WTC11 (cell line): ENCODE measurements at regions not wholly inside any gene's neighbourhood (a gene's known extent, or its start where the extent isn't known, plus 50 kb on each side); places are given as distances from the start of the nearest gene placed in this dataset.

Experiments
- ATAC-seq: fragments of 200-7000 bp; cut with Tn5 transposase; 2 replicates; pipeline ENCODE4 v1.10.0; 2021; ENCODE audit warnings: mild to moderate bottlenecking, moderate library complexity
- CTCF ChIA-PET: fragments of 300-600 bp; sonication (Branson Sonifier 250); formaldehyde crosslinking; loops from one replicate; lab custom pipeline; 2021; ENCODE audit warnings: antibody characterized with exemption; lab: Charles Lee
- POLR2A ChIA-PET: fragments of 350-600 bp; sonication (Branson Sonifier 250); formaldehyde crosslinking; loops from one replicate; lab custom pipeline; 2021; ENCODE audit warnings: antibody characterized with exemption; lab: Charles Lee
- DNase-seq: peaks from one replicate; pipeline ENCODE4 v3.0.0; 2021; ENCODE audit warnings: low spot score
- H3K27ac Mint-ChIP-seq: 2 replicates; pipeline ENCODE4 v1.8.0; 2021; ENCODE audit warnings: mixed read lengths
- H3K27me3 Mint-ChIP-seq: 2 replicates; pipeline ENCODE4 v1.8.0; 2021; ENCODE audit warnings: low read depth, mild to moderate bottlenecking, moderate library complexity, mixed read lengths
- H3K36me3 Mint-ChIP-seq: 2 replicates; pipeline ENCODE4 v1.8.0; 2021; ENCODE audit warnings: mixed read lengths
- H3K4me1 Mint-ChIP-seq: 2 replicates; pipeline ENCODE4 v1.8.0; 2022; ENCODE audit warnings: mixed read lengths
- H3K4me3 Mint-ChIP-seq: 2 replicates; pipeline ENCODE4 v1.8.0; 2021; ENCODE audit warnings: mild to moderate bottlenecking, moderate library complexity, mixed read lengths
- H3K9me3 Mint-ChIP-seq: 2 replicates; pipeline ENCODE4 v1.8.0; 2021; ENCODE audit warnings: mixed read lengths
- ATF1 ChIP-seq: sonication (generic); formaldehyde crosslinking; IDR thresholded peaks from 2 replicates; pipeline ENCODE4 v1.8.1; 2023; ENCODE audit warnings: mild to moderate bottlenecking, moderate library complexity, missing genetic modification reagents
- ATF2 ChIP-seq: sonication (generic); formaldehyde crosslinking; IDR thresholded peaks from 2 replicates; pipeline ENCODE4 v1.8.1; 2022; ENCODE audit warnings: low read depth, missing genetic modification reagents, borderline replicate concordance
- ATF3 ChIP-seq: sonication (generic); formaldehyde crosslinking; conservative IDR thresholded peaks from 2 replicates; pipeline ENCODE4 v1.8.1; 2022; ENCODE audit warnings: mild to moderate bottlenecking, missing genetic modification reagents
- E2F5 ChIP-seq: sonication (generic); formaldehyde crosslinking; IDR thresholded peaks from 2 replicates; pipeline ENCODE4 v1.8.1; 2022; ENCODE audit warnings: mild to moderate bottlenecking, moderate library complexity, missing genetic modification reagents
- HMGA2 ChIP-seq: fragments of 250-450 bp; sonication (Bioruptor Pico); IDR thresholded peaks from 2 replicates; pipeline ENCODE4 v1.4.0; 2021; ENCODE audit warnings: mild to moderate bottlenecking, moderate library complexity
- IRF1 ChIP-seq: sonication (generic); formaldehyde crosslinking; IDR thresholded peaks from 2 replicates; pipeline ENCODE4 v1.8.0; 2023; ENCODE audit warnings: missing genetic modification reagents
- NR1H2 ChIP-seq: sonication (generic); formaldehyde crosslinking; IDR thresholded peaks from 2 replicates; pipeline ENCODE4 v1.9.0; 2021; ENCODE audit warnings: mild to moderate bottlenecking, moderate library complexity, missing genetic modification reagents
- PRDM15 ChIP-seq: sonication (generic); formaldehyde crosslinking; IDR thresholded peaks from 2 replicates; pipeline ENCODE4 v1.8.0; 2022; ENCODE audit warnings: missing genetic modification reagents
- RELA ChIP-seq: sonication (generic); formaldehyde crosslinking; IDR thresholded peaks from 2 replicates; pipeline ENCODE4 v1.8.1; 2022; ENCODE audit warnings: missing genetic modification reagents, mild to moderate bottlenecking, borderline replicate concordance
- RORB ChIP-seq: fragments of 250-450 bp; sonication (Bioruptor Pico); IDR thresholded peaks from 2 replicates; pipeline ENCODE4 v1.9.0; 2021; ENCODE audit warnings: mild to moderate bottlenecking
- ZNF219 ChIP-seq: sonication (generic); formaldehyde crosslinking; IDR thresholded peaks from 2 replicates; pipeline ENCODE4 v1.8.0; 2023; ENCODE audit warnings: missing genetic modification reagents, mild to moderate bottlenecking, borderline replicate concordance
- ZNF317 ChIP-seq: sonication (generic); formaldehyde crosslinking; IDR thresholded peaks from 2 replicates; pipeline ENCODE4 v1.8.1; 2023; ENCODE audit warnings: low read depth, mild to moderate bottlenecking, moderate library complexity, missing genetic modification reagents, borderline replicate concordance
- ZNF396 ChIP-seq: fragments of 250-450 bp; sonication (Bioruptor Pico); IDR thresholded peaks from 2 replicates; pipeline ENCODE4 v1.8.0; 2021; ENCODE audit warnings: mild to moderate bottlenecking, moderate library complexity, borderline replicate concordance
- ZNF512 ChIP-seq: sonication (generic); formaldehyde crosslinking; IDR thresholded peaks from 2 replicates; pipeline ENCODE4 v1.8.1; 2022; ENCODE audit warnings: missing genetic modification reagents, borderline replicate concordance
- TF ChIP-seq, protein P1 (sequence below): sonication (generic); formaldehyde crosslinking; IDR thresholded peaks from 2 replicates; pipeline ENCODE4 v1.8.1; 2023; ENCODE audit warnings: mild to moderate bottlenecking, missing genetic modification reagents
- TF ChIP-seq, protein P2 (sequence below): sonication (generic); formaldehyde crosslinking; IDR thresholded peaks from 2 replicates; pipeline ENCODE4 v1.8.1; 2023; ENCODE audit warnings: mild to moderate bottlenecking, missing genetic modification reagents, moderate library complexity
- TF ChIP-seq, protein P3 (sequence below): sonication (generic); formaldehyde crosslinking; IDR thresholded peaks from 2 replicates; pipeline ENCODE4 v1.8.1; 2023; ENCODE audit warnings: mild to moderate bottlenecking, missing genetic modification reagents, moderate library complexity

- TF ChIP-seq, protein P1, sequence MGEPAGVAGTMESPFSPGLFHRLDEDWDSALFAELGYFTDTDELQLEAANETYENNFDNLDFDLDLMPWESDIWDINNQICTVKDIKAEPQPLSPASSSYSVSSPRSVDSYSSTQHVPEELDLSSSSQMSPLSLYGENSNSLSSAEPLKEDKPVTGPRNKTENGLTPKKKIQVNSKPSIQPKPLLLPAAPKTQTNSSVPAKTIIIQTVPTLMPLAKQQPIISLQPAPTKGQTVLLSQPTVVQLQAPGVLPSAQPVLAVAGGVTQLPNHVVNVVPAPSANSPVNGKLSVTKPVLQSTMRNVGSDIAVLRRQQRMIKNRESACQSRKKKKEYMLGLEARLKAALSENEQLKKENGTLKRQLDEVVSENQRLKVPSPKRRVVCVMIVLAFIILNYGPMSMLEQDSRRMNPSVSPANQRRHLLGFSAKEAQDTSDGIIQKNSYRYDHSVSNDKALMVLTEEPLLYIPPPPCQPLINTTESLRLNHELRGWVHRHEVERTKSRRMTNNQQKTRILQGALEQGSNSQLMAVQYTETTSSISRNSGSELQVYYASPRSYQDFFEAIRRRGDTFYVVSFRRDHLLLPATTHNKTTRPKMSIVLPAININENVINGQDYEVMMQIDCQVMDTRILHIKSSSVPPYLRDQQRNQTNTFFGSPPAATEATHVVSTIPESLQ (CRISPR knock-in tag) = no peak
- TF ChIP-seq, protein P2, sequence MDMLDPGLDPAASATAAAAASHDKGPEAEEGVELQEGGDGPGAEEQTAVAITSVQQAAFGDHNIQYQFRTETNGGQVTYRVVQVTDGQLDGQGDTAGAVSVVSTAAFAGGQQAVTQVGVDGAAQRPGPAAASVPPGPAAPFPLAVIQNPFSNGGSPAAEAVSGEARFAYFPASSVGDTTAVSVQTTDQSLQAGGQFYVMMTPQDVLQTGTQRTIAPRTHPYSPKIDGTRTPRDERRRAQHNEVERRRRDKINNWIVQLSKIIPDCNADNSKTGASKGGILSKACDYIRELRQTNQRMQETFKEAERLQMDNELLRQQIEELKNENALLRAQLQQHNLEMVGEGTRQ (CRISPR knock-in tag) = no peak
- TF ChIP-seq ZNF317 (CRISPR knock-in tag) (no peak), HMGA2 (CRISPR knock-in tag) (no peak), RELA (CRISPR knock-in tag) (no peak), PRDM15 (no peak), ATF1 (CRISPR knock-in tag) (no peak), E2F5 (CRISPR knock-in tag) (no peak), NR1H2 (CRISPR knock-in tag) (no peak)
- TF ChIP-seq, protein P3, sequence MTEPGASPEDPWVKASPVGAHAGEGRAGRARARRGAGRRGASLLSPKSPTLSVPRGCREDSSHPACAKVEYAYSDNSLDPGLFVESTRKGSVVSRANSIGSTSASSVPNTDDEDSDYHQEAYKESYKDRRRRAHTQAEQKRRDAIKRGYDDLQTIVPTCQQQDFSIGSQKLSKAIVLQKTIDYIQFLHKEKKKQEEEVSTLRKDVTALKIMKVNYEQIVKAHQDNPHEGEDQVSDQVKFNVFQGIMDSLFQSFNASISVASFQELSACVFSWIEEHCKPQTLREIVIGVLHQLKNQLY (CRISPR knock-in tag) = no peak
These were observed 921.8 kb upstream of the EPHA7 start (continued) for GRCh38 chr6:94341173-94341572.

DNA sequence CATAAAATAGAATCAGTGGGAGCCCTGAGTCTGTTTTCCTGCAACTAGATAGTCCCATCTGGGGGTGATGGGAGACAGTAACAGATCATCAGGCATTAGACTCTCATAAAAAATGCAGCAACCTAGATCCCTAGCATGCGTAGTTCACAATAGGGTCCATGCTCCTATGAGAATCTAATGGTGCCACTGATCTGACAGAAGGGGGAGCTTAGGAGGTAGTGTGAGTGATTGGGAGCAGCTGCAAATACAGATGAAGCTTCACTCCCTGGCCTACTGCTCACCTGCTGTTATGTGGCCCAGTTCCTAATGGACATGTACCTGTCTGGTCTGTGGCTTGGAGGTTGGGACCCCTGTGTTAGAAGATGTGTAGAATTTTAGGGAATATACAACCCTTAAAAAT lies 904.5 kb upstream of the EPHA7 start:
- H3K4me3 Mint-ChIP-seq = no peak overlapping the region
- DNase-seq = peak; percentile 21
- CTCF ChIA-PET = interaction anchor here (0.6 kb wide), 2 partner anchors 20 to 1060 kb away, joined by 3 read pairs; no protein-coding TSS in a partner anchor
- H3K27me3 Mint-ChIP-seq = no peaks in the 10 kb centered on the region
- POLR2A ChIA-PET = no interaction called here
- no peaks in the 10 kb centered on the region; the same call in 1 of the 2 replicates for H3K9me3 Mint-ChIP-seq
- H3K27ac Mint-ChIP-seq = no peak overlapping the region
- H3K36me3 Mint-ChIP-seq = no peaks in the 10 kb centered on the region
- H3K4me1 Mint-ChIP-seq = no peaks in the 10 kb centered on the region
- ATAC-seq = peak; percentile 99
- TF ChIP-seq ZNF396 (CRISPR knock-in tag) = no peak
- no peak for TF ChIP-seq ATF2 (CRISPR knock-in tag)
- no peak for TF ChIP-seq RORB (CRISPR knock-in tag)
- no peak for TF ChIP-seq IRF1 (CRISPR knock-in tag)
- TF ChIP-seq ZNF219 (CRISPR knock-in tag) = no peak
- TF ChIP-seq ATF3 (CRISPR knock-in tag) = no peak
- no peak for TF ChIP-seq ZNF512 (CRISPR knock-in tag)
- TF ChIP-seq, protein P1 (CRISPR knock-in tag) = no peak
- TF ChIP-seq RELA (CRISPR knock-in tag) = no peak
